Breast epithelium (tissue), 4 donors: ENCODE measurements at regions not wholly inside any gene's neighbourhood (a gene's known extent, or its start where the extent isn't known, plus 50 kb on each side); places are given as distances from the start of the nearest gene placed in this dataset.

Experiments used
- DNase-seq, 2 donors: peaks; one replicate each; pipeline ENCODE4 v3.0.0-alpha.2; 2019; ENCODE audit warnings: low spot score in 2 of 2
- H3K27ac ChIP-seq, 2 donors: fragments of 200-600 bp; sonication (generic) in 1 of 2; one replicate each; pipeline ENCODE4 v1.5.1; 2016 to 2019; ENCODE audit warnings: mild to moderate bottlenecking in 1 of 2
- H3K27me3 ChIP-seq, 2 donors: fragments of 200-600 bp; sonication (generic) in 1 of 2; one replicate each; pipeline versions ENCODE4 v1.5.1 to v1.6.0; 2017 to 2019; ENCODE audit warnings: control low read depth in 1 of 2, mild to moderate bottlenecking in 1 of 2
- H3K36me3 ChIP-seq: fragments of 200-600 bp; one replicate; pipeline ENCODE4 v1.5.1; 2019
- H3K4me1 ChIP-seq, 2 donors: fragments of 200-600 bp; sonication (generic); one replicate each; pipeline ENCODE4 v1.5.1; 2016 to 2019; ENCODE audit warnings: control low read depth in 1 of 2
- H3K4me3 ChIP-seq, 3 donors: fragments of 200-600 bp; sonication (generic); 1 replicate in 2 of 3; 2 replicates in 1 of 3; pipeline ENCODE4 v1.5.1; 2016 to 2019; ENCODE audit warnings: mild to moderate bottlenecking in 3 of 3, moderate library complexity in 2 of 3
- H3K9me3 ChIP-seq, 2 donors: fragments of 200-600 bp; sonication (generic) in 1 of 2; one replicate each; pipeline ENCODE4 v1.5.1; 2016 to 2019; ENCODE audit warnings: control low read depth in 1 of 2
- POLR2A ChIP-seq: fragments of 450-650 bp; IDR thresholded peaks from one replicate; pipeline ENCODE4 v1.6.1; 2016; ENCODE audit warnings: antibody characterized with exemption, mild to moderate bottlenecking, moderate library complexity
- POLR2AphosphoS5 ChIP-seq, 3 donors: sonication (generic); formaldehyde crosslinking; IDR thresholded peaks; one replicate each; pipeline ENCODE4 v1.6.1; 2017; ENCODE audit warnings: antibody characterized with exemption in 3 of 3
- intact Hi-C: fragments of 100-400 bp; cut with DNase I; formaldehyde crosslinking; loops from one replicate; pipeline ENCODE4 v1.15.1; 2023; ENCODE audit warnings: low total_unique reads
- TF ChIP-seq, protein P1 (sequence below), 3 donors: fragments of 450-650 bp; IDR thresholded peaks; one replicate each; pipeline ENCODE4 v1.5.1; 2016 to 2017; ENCODE audit warnings: antibody characterized with exemption in 3 of 3, mild to moderate bottlenecking in 3 of 3, moderate library complexity in 3 of 3

DNA sequence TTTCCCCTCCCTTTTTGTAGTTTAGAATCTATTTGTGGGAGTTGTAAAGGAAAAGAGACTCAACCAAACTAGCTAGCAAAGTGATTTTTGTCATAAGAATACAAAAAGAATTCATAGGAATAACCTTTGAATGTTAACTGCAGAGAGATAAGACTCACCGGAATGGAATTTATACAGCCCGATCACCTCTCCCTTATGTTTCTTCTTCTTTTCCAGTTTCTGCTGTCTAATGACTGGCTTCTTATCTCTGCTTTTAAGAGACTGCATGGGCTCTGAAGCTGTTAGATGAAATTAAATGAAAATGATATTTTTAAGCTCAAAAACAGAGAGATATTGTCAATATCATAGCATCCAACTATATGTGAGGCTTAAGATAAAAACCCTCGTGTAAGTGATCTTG is 1095.9 kb downstream of the REEP3 start:
- Histone ChIP-seq H3K4me3 (no peak overlapping the region), H3K27me3 (no peaks in the 10 kb centered on the region), H3K27ac (no peak overlapping the region), H3K4me1 (no peaks in the 10 kb centered on the region), H3K36me3 (no peaks in the 10 kb centered on the region), H3K9me3 (no peaks in the 10 kb centered on the region)
- TF ChIP-seq POLR2A (no peak), POLR2AphosphoS5 (IDR thresholded peaks at IDR 0.05) (no peak)
- TF ChIP-seq, protein P1, sequence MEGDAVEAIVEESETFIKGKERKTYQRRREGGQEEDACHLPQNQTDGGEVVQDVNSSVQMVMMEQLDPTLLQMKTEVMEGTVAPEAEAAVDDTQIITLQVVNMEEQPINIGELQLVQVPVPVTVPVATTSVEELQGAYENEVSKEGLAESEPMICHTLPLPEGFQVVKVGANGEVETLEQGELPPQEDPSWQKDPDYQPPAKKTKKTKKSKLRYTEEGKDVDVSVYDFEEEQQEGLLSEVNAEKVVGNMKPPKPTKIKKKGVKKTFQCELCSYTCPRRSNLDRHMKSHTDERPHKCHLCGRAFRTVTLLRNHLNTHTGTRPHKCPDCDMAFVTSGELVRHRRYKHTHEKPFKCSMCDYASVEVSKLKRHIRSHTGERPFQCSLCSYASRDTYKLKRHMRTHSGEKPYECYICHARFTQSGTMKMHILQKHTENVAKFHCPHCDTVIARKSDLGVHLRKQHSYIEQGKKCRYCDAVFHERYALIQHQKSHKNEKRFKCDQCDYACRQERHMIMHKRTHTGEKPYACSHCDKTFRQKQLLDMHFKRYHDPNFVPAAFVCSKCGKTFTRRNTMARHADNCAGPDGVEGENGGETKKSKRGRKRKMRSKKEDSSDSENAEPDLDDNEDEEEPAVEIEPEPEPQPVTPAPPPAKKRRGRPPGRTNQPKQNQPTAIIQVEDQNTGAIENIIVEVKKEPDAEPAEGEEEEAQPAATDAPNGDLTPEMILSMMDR (IDR thresholded peaks at IDR 0.05), result no peak
- intact Hi-C loops, result no loop called here
- no peak for DNase-seq

DNA sequence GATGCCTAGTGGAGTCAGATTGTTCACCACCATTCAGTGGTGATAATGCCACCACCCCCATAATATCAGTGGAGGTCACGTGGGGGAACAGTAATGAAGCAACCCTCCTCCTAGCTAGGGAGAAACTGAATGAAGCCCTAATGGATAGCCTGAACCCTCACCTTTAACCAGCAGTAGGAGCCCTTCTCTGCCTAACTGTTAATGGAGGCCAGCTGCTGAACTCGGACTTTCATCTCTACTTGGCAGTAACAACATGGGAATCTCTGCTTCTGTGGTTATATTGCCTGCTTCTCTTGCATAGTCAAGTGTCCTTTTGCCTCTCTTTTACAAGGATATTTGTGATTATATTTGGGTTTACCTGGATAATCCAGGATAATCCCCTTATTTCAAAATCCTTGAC is 1097.9 kb downstream of the REEP3 start:
- no peaks in the 10 kb centered on the region for H3K27me3 ChIP-seq
- intact Hi-C loops, result no loop called here
- no peak overlapping the region for H3K27ac ChIP-seq
- H3K36me3 ChIP-seq, result no peaks in the 10 kb centered on the region
- H3K4me3 ChIP-seq, result no peak overlapping the region
- TF ChIP-seq POLR2AphosphoS5 (IDR thresholded peaks at IDR 0.05), result no peak
- no peak for TF ChIP-seq POLR2A
- TF ChIP-seq, protein P1 (IDR thresholded peaks at IDR 0.05), result no peak
- DNase-seq, result no peak
- H3K9me3 ChIP-seq, result no peaks in the 10 kb centered on the region
- no peaks in the 10 kb centered on the region for H3K4me1 ChIP-seq

DNA sequence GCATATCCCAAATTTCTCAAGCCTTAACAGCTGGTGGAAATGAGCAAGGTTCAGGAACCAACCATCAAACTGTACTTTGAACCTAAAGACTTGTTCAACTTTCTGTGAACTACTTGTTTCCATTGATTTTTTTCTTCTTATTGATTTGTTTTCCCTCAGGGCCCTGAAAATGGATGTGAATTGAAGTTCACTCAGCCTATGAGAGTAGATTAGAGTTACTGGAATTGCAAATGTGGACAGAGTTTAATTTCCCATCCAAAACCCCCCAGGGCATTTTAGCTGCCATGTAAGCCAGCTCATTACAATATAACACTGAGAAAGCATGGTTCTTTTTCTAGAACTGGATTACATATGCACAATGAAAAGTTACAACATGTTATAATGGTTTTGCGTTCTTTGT is 1105.7 kb downstream of the REEP3 start:
- Histone ChIP-seq H3K4me3 (no peak overlapping the region), H3K9me3 (no peaks in the 10 kb centered on the region), H3K27ac (no peak overlapping the region), H3K36me3 (no peaks in the 10 kb centered on the region), H3K4me1 (no peaks in the 10 kb centered on the region), H3K27me3 (no peaks in the 10 kb centered on the region)
- no peak for DNase-seq
- TF ChIP-seq, protein P1 (IDR thresholded peaks at IDR 0.05), result no peak
- TF ChIP-seq POLR2A (no peak), POLR2AphosphoS5 (IDR thresholded peaks at IDR 0.05) (no peak)
- intact Hi-C loops, result no loop called here

DNA sequence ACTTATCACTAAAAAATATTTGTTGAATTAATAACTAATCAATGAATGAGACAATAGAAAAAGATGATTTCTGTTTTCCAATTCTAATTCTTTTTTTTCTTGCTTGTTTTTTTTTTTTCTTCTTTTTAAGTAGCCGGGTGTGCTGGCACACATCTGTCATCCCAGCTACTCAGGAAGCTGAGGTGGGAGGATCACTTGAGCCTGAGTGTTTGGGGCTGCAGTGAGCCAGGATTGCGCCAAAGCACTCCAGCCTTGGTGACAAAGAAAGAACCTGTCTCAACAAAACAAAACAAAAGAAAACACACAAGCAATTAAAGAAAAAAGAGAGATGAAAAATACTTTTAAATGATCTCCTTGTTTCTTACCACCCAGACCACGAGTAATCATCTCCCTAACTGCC is 1109.3 kb downstream of the REEP3 start:
- no peaks in the 10 kb centered on the region for H3K9me3 ChIP-seq
- no peaks in the 10 kb centered on the region for H3K4me1 ChIP-seq
- H3K4me3 ChIP-seq, result no peak overlapping the region
- no peaks in the 10 kb centered on the region for H3K27me3 ChIP-seq
- no peaks in the 10 kb centered on the region for H3K36me3 ChIP-seq
- intact Hi-C loops, result no loop called here
- TF ChIP-seq POLR2AphosphoS5 (IDR thresholded peaks at IDR 0.05) (no peak), POLR2A (no peak)
- TF ChIP-seq, protein P1 (IDR thresholded peaks at IDR 0.05), result no peak
- H3K27ac ChIP-seq, result no peak overlapping the region
- no peak for DNase-seq

DNA sequence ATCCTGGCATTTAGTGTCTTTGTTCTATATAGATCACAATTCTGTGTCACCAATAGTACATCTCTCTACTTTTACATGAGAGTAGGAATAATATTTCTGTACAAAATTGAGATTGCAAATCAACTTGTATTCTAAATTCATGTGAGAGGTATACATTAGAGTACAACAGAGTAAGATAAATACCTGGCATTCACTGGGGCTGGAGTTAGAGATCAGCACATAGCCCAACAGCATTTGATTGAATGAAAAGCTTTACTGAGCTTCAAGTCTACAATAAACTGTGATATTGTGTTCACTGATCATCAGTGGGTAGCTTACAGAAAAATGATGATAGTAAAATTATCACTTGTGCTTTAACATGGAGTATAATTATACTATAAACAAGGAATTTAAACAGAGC is 1114.7 kb downstream of the REEP3 start:
- Histone ChIP-seq H3K36me3 (no peaks in the 10 kb centered on the region), H3K4me1 (no peaks in the 10 kb centered on the region), H3K27ac (no peak overlapping the region), H3K27me3 (no peaks in the 10 kb centered on the region), H3K4me3 (no peak overlapping the region), H3K9me3 (no peaks in the 10 kb centered on the region)
- intact Hi-C loops, result no loop called here
- TF ChIP-seq POLR2A, result no peak
- TF ChIP-seq POLR2AphosphoS5 (IDR thresholded peaks at IDR 0.05), result no peak
- TF ChIP-seq, protein P1 (IDR thresholded peaks at IDR 0.05), result no peak
- no peak for DNase-seq
